ENCODE measurements at regions not wholly inside any gene's neighbourhood (a gene's known extent, or its start where the extent isn't known, plus 50 kb on each side); places are given as distances from the start of the nearest gene placed in this dataset.

GRCh38 chr3:66583424-66584040, 82.7 kb upstream of the LRIG1 start:
- Histone ChIP-seq H3K4me2 (ENCODE audit: control insufficient read depth, insufficient read depth) (no peak overlapping the region), H3K27ac (ENCODE audit: control insufficient read depth, insufficient read depth) (no peak overlapping the region), H3K9me3 (replicated peaks; ENCODE audit: control insufficient read depth, insufficient read depth, low read length) (peaks cover 3% of the 10 kb centered on the region; the same call in 2 of the 3 replicates), H3K4me1 (ENCODE audit: control insufficient read depth, insufficient read depth, low read length) (no peaks in the 10 kb centered on the region), H3K27me3 (replicated peaks in 1 of 2; ENCODE audit: control insufficient read depth in 2 of 2, insufficient read depth in 2 of 2, low read length in 1 of 2) (peaks cover 0 to 3% of the 10 kb centered on the region in 2 experiments; a peak in 1 of 4 replicates), H3K4me3 (no peak overlapping the region), H4K20me1 (ENCODE audit: control insufficient read depth, insufficient read depth) (no peaks in the 10 kb centered on the region), H3K36me3 (ENCODE audit: control insufficient read depth in 2 of 2, insufficient read depth in 2 of 2, low read length in 1 of 2) (no peaks in the 10 kb centered on the region), H2AFZ (ENCODE audit: control insufficient read depth, low read depth, low read length) (no peak overlapping the region), H3K79me2 (ENCODE audit: control insufficient read depth, insufficient read depth, low read length) (no peaks in the 10 kb centered on the region), H3K9ac (ENCODE audit: control insufficient read depth, insufficient read depth, low read length) (no peak overlapping the region)
- SMC1A ChIA-PET (ENCODE audit: uncharacterized antibody, unreplicated experiment) = no interaction called here
- RAD21 ChIA-PET (ENCODE audit: unreplicated experiment) = no interaction called here
- POLR2A ChIA-PET = no interaction called here
- CTCF ChIA-PET = interaction anchor here (0.7 to 1.7 kb wide), 2 partner anchors 20 to 53 kb away, joined by 4 read pairs; no protein-coding TSS in a partner anchor
- ATAC-seq (no peak), FAIRE-seq (no peak), DNase-seq (ENCODE audit: low read depth, low spot score) (no peak)
- intact Hi-C loops (cut with micrococcal nuclease; ENCODE audit: unreplicated experiment) = no loop called here
- 35% methylated on average over 4 of the region's 4 CpGs for WGBS (ENCODE audit: insufficient coverage, insufficient replicate concordance, low lambda C conversion rate, missing lambda C conversion rate)
- TF ChIP-seq TCF7 (IDR thresholded peaks at IDR 0.05; ENCODE audit: borderline replicate concordance) (no peak), JUND (IDR thresholded peaks at IDR 0.05; ENCODE audit: low read depth, low read length) (no peak), RELA (IDR thresholded peaks at IDR 0.05; ENCODE audit: borderline replicate concordance, partially characterized antibody) (no peak)
- in situ Hi-C loops (cut with MboI) = no loop called here
- BruUV-seq (replicated peaks) = no TSS peak

GRCh38 chr3:66585520-66586095, 84.8 kb upstream of the LRIG1 start:
- DNase-seq (ENCODE audit: low read depth, low spot score) (no peak), FAIRE-seq (no peak), ATAC-seq (no peak)
- Histone ChIP-seq H3K79me2 (ENCODE audit: control insufficient read depth, insufficient read depth, low read length) (no peaks in the 10 kb centered on the region), H2AFZ (ENCODE audit: control insufficient read depth, low read depth, low read length) (no peak overlapping the region), H3K36me3 (ENCODE audit: control insufficient read depth in 2 of 2, insufficient read depth in 2 of 2, low read length in 1 of 2) (no peaks in the 10 kb centered on the region), H3K4me2 (ENCODE audit: control insufficient read depth, insufficient read depth) (no peak overlapping the region), H3K27me3 (replicated peaks in 1 of 2; ENCODE audit: control insufficient read depth in 2 of 2, insufficient read depth in 2 of 2, low read length in 1 of 2) (peaks cover 0 to 3% of the 10 kb centered on the region in 2 experiments; a peak in 1 of 4 replicates), H3K9ac (ENCODE audit: control insufficient read depth, insufficient read depth, low read length) (no peak overlapping the region), H3K27ac (ENCODE audit: control insufficient read depth, insufficient read depth) (no peak overlapping the region), H3K9me3 (replicated peaks; ENCODE audit: control insufficient read depth, insufficient read depth, low read length) (no peaks in the 10 kb centered on the region; the same call in 2 of the 3 replicates), H3K4me3 (no peak overlapping the region), H4K20me1 (ENCODE audit: control insufficient read depth, insufficient read depth) (no peaks in the 10 kb centered on the region), H3K4me1 (ENCODE audit: control insufficient read depth, insufficient read depth, low read length) (no peaks in the 10 kb centered on the region)
- BruUV-seq (replicated peaks) = no TSS peak
- ChIA-PET SMC1A (ENCODE audit: uncharacterized antibody, unreplicated experiment) (no interaction called here), RAD21 (ENCODE audit: unreplicated experiment) (no interaction called here), CTCF (interaction anchor here (1.7 kb wide), 1 partner anchor 22 kb away, joined by 4 read pairs; no protein-coding TSS in a partner anchor), POLR2A (no interaction called here)
- in situ Hi-C loops (cut with MboI) = no loop called here
- 0% methylated on average over 1 of the region's 1 CpG for WGBS (ENCODE audit: insufficient coverage, insufficient replicate concordance, low lambda C conversion rate, missing lambda C conversion rate)
- TF ChIP-seq KDM1A (IDR thresholded peaks at IDR 0.05; ENCODE audit: borderline replicate concordance) (no peak), JUNB (IDR thresholded peaks at IDR 0.05) (no peak), NR2F1 (conservative IDR thresholded peaks at IDR 0.05) (no peak), MTA3 (IDR thresholded peaks at IDR 0.05; ENCODE audit: borderline replicate concordance, low read length) (no peak), BCLAF1 (IDR thresholded peaks at IDR 0.05) (no peak), MAX (IDR thresholded peaks at IDR 0.05; ENCODE audit: low read depth, low read length) (no peak), CHD1 (IDR thresholded peaks at IDR 0.05; ENCODE audit: low read depth, low read length) (no peak), SMARCA5 (IDR thresholded peaks at IDR 0.05) (no peak), RAD21 (IDR thresholded peaks at IDR 0.05; ENCODE audit: insufficient read depth, low read depth, low read length) (no peak)
- intact Hi-C loops (cut with micrococcal nuclease; ENCODE audit: unreplicated experiment) = no loop called here

Data from GM12878 (cell line).